ENCODE measurements at regions not wholly inside any gene's neighbourhood (a gene's known extent, or its start where the extent isn't known, plus 50 kb on each side); places are given as distances from the start of the nearest gene placed in this dataset.

DNA sequence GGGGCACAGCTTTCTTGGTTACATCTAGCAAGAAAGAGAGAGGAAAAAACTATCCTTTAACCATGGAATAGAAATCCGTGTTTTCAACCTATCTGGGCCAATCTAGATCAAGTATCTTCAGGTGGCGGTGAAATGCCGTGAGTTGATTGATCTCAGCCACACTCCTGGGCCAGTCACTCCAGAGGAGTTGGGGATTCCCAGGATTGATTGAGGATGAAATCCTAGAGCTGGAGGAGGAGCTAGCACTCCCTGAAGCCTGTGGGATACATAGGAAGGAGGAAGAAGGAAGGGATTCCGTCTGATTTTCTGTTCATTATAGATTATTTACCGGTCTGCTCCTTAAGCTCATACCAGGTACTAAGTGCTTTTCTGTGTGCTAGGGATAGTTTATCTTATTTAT lies 106.3 kb upstream of the ARID2 start:
- Mint-ChIP-seq H3K27me3 (peaks cover 23% of the 10 kb centered on the region), H3K4me3 (no peak overlapping the region), H3K36me3 (no peaks in the 10 kb centered on the region), H3K27ac (no peak overlapping the region), H3K9me3 (peaks cover 2% of the 10 kb centered on the region), H3K4me1 (no peaks in the 10 kb centered on the region)
- ATAC-seq, result no peak

DNA sequence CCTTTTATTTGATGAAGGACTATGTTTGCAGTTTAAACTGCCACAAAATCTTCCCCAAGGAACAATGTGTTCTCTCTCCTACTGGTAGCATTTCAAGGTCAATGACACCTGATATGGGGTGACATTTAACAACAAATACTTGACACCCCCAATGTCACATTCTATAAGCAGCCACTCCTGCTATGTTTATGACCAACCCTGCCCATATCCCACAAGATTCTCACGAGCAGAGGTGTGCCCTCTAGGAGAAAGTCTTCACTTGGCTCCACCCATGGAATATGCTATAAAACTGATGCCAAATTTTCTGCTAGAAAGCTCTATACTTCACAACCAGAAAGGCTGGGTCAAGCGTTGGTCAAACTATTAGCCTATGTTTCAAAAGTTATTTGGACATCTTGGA lies 105.6 kb upstream of the ARID2 start:
- Mint-ChIP-seq H3K36me3 (no peaks in the 10 kb centered on the region), H3K9me3 (peaks cover 2% of the 10 kb centered on the region), H3K27ac (no peak overlapping the region), H3K27me3 (peaks cover 23% of the 10 kb centered on the region), H3K4me3 (no peak overlapping the region), H3K4me1 (no peaks in the 10 kb centered on the region)
- ATAC-seq, result no peak

GRCh38 chr12:45626965-45627364 lies 102.5 kb upstream of the ARID2 start:
- Mint-ChIP-seq H3K9me3 (peaks cover 2% of the 10 kb centered on the region), H3K27ac (no peak overlapping the region), H3K4me1 (no peaks in the 10 kb centered on the region), H3K4me3 (no peak overlapping the region), H3K36me3 (no peaks in the 10 kb centered on the region), H3K27me3 (peaks cover 16% of the 10 kb centered on the region)
- ATAC-seq, result no peak

DNA sequence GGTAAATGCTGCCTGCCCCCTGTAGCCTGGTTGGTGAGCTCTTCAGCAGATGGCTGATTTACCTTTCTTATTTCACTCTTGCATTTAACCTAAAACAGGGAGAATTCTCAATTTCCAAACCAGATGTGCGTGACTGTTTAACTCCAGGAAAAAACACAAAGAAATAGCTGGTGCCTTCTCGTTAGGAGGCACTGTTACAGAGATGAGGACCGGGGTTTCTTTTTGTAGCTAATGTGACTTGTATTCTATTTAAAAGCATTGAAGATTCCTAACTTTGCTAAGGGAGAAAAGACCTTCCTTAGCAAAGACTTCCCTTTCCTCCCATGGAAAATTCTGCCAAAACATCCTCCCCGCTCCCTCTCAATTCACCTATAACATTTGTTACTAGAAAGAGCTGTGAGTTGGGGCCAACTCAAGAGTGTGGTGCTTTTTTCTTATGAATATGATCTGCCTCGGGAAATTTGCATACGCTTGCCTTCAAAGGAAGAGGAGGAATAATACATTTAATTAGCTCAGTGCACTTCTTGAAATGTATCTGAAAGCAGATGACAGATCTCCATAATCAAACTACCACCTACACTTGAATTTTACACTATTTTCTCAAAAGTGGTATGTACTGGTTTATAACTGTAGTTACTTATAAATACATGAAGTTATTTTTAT lies 102.0 kb upstream of the ARID2 start:
- H3K4me1 Mint-ChIP-seq, result no peaks in the 10 kb centered on the region
- no peak overlapping the region for H3K27ac Mint-ChIP-seq
- no peak for ATAC-seq
- H3K9me3 Mint-ChIP-seq, result no peaks in the 10 kb centered on the region
- H3K36me3 Mint-ChIP-seq, result no peaks in the 10 kb centered on the region
- H3K27me3 Mint-ChIP-seq, result peaks cover 10% of the 10 kb centered on the region
- H3K4me3 Mint-ChIP-seq, result no peak overlapping the region

DNA sequence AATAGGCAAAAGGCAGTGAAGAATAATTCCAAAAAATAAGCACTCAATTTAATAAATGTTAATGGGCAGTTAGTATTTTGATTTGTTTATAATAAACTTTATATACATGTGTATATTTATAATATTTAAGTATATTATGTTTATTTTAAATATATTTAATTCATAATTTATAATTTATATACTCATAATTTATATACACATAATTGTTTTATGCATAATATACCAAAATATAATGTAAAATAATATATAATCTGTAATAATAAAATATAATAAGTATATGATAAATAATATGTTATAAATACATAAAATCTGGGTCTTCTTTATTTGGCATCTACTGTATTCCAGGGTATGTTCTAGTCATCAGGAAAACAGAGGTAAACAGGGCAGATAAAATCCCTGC lies 100.2 kb upstream of the ARID2 start:
- Mint-ChIP-seq H3K4me3 (no peak overlapping the region), H3K4me1 (peaks cover 11% of the 10 kb centered on the region), H3K27me3 (no peaks in the 10 kb centered on the region), H3K36me3 (no peaks in the 10 kb centered on the region), H3K27ac (no peak overlapping the region), H3K9me3 (no peaks in the 10 kb centered on the region)
- ATAC-seq, result no peak

GRCh38 chr12:45633733-45634132 lies 95.8 kb upstream of the ARID2 start:
- no peak for ATAC-seq
- no peaks in the 10 kb centered on the region for H3K36me3 Mint-ChIP-seq
- H3K9me3 Mint-ChIP-seq, result no peaks in the 10 kb centered on the region
- H3K4me3 Mint-ChIP-seq, result no peak overlapping the region
- H3K27ac Mint-ChIP-seq, result no peak overlapping the region
- no peaks in the 10 kb centered on the region for H3K27me3 Mint-ChIP-seq
- peaks cover 20% of the 10 kb centered on the region for H3K4me1 Mint-ChIP-seq

- peaks cover 20% of the 10 kb centered on the region for H3K4me1 Mint-ChIP-seq
These were observed 95.1 kb upstream of the ARID2 start for GRCh38 chr12:45634273-45634917.

GRCh38 chr12:45637242-45637641 lies 92.3 kb upstream of the ARID2 start:
- Mint-ChIP-seq H3K4me3 (no peak overlapping the region), H3K9me3 (no peaks in the 10 kb centered on the region), H3K4me1 (peaks cover 20% of the 10 kb centered on the region), H3K27ac (no peak overlapping the region), H3K27me3 (no peaks in the 10 kb centered on the region), H3K36me3 (no peaks in the 10 kb centered on the region)
- no peak for ATAC-seq

More at GRCh38 chr12:45634273-45634917, 95.1 kb upstream of the ARID2 start:
- no peaks in the 10 kb centered on the region for H3K36me3 Mint-ChIP-seq
- no peaks in the 10 kb centered on the region for H3K9me3 Mint-ChIP-seq
- no peak overlapping the region for H3K4me3 Mint-ChIP-seq
- H3K27me3 Mint-ChIP-seq, result no peaks in the 10 kb centered on the region
- no peak overlapping the region for H3K27ac Mint-ChIP-seq
- peak; percentile 67 for ATAC-seq

- ATAC-seq, result no peak
- H3K27me3 Mint-ChIP-seq, result no peaks in the 10 kb centered on the region
- H3K27ac Mint-ChIP-seq, result no peak overlapping the region
- H3K9me3 Mint-ChIP-seq, result no peaks in the 10 kb centered on the region
- peaks cover 20% of the 10 kb centered on the region for H3K4me1 Mint-ChIP-seq
- no peaks in the 10 kb centered on the region for H3K36me3 Mint-ChIP-seq
- no peak overlapping the region for H3K4me3 Mint-ChIP-seq
These were observed 91.8 kb upstream of the ARID2 start for GRCh38 chr12:45637706-45638105.

GRCh38 chr12:45638386-45638785 lies 91.1 kb upstream of the ARID2 start:
- Mint-ChIP-seq H3K9me3 (no peaks in the 10 kb centered on the region), H3K4me1 (peaks cover 17% of the 10 kb centered on the region), H3K4me3 (no peak overlapping the region), H3K27ac (no peak overlapping the region), H3K27me3 (no peaks in the 10 kb centered on the region), H3K36me3 (no peaks in the 10 kb centered on the region)
- ATAC-seq, result no peak

DNA sequence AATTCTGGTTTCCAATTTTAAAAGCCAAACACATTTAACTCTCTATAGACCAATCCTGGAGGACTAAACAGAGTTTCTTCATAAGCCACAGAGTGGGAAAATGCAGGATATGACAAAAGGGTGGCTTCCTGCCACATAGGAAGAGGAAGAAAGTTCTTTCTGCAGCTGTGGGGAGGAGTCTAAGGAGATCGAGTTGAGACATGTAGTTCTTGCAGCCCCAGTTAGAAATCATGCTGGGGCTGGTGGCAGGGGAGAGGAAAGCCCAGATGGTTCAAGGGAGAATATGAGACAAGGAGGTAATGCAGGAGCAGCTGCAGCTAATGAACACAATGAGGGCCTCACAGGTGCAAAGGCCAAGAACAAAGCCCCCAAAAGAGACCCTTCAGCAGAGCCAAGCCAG lies 85.0 kb upstream of the ARID2 start:
- no peak overlapping the region for H3K4me3 Mint-ChIP-seq
- no peaks in the 10 kb centered on the region for H3K9me3 Mint-ChIP-seq
- H3K27me3 Mint-ChIP-seq, result peaks cover 4% of the 10 kb centered on the region
- H3K36me3 Mint-ChIP-seq, result no peaks in the 10 kb centered on the region
- ATAC-seq, result no peak
- peaks cover 7% of the 10 kb centered on the region for H3K4me1 Mint-ChIP-seq
- H3K27ac Mint-ChIP-seq, result no peak overlapping the region

DNA sequence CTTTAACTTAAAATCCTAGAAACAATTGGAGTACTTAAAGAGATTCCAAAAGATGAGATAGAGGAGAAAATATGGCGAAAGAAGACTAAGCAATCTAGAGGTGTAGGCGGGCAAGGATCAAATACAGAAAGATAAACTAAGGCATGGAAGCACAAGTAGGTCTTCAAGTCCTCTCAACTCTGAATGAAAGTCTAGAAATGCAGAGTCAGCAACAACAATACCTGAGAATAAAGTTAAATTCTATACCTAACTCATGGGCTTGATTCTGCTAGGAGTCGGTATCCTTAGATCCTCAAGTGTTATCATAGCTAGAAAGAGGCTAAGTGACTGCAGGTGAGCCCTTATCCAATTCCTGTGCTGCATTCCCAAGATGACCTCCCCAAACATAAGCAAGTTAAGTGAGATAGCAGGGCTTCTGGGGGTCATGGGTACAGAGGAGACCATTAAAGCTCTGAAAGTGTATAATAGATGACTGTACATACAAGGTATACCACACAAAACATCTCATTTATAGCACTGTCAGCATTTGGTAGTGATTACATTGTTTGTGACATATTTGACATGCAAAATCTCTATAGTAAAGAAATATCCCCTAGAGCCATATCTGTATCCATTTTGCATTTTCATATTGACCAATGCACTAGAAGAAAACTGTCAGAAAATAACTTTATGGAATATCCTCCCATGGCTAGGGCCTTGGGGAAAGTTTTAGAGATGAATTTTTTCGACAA lies 82.5 kb upstream of the ARID2 start:
- Mint-ChIP-seq H3K36me3 (no peaks in the 10 kb centered on the region), H3K4me3 (no peak overlapping the region), H3K4me1 (peaks cover 7% of the 10 kb centered on the region), H3K27me3 (peaks cover 18% of the 10 kb centered on the region), H3K27ac (no peak overlapping the region), H3K9me3 (no peaks in the 10 kb centered on the region)
- ATAC-seq, result no peak

GRCh38 chr12:45648070-45648469 lies 81.4 kb upstream of the ARID2 start:
- H3K27ac Mint-ChIP-seq, result no peak overlapping the region
- no peak for ATAC-seq
- H3K9me3 Mint-ChIP-seq, result no peaks in the 10 kb centered on the region
- H3K27me3 Mint-ChIP-seq, result peaks cover 18% of the 10 kb centered on the region
- no peak overlapping the region for H3K4me3 Mint-ChIP-seq
- peaks cover 7% of the 10 kb centered on the region for H3K4me1 Mint-ChIP-seq
- no peaks in the 10 kb centered on the region for H3K36me3 Mint-ChIP-seq

GRCh38 chr12:45651029-45651428 lies 78.5 kb upstream of the ARID2 start:
- no peak for ATAC-seq
- H3K4me3 Mint-ChIP-seq, result no peak overlapping the region
- no peaks in the 10 kb centered on the region for H3K9me3 Mint-ChIP-seq
- no peak overlapping the region for H3K27ac Mint-ChIP-seq
- no peaks in the 10 kb centered on the region for H3K4me1 Mint-ChIP-seq
- no peaks in the 10 kb centered on the region for H3K36me3 Mint-ChIP-seq
- H3K27me3 Mint-ChIP-seq, result peaks cover 24% of the 10 kb centered on the region

DNA sequence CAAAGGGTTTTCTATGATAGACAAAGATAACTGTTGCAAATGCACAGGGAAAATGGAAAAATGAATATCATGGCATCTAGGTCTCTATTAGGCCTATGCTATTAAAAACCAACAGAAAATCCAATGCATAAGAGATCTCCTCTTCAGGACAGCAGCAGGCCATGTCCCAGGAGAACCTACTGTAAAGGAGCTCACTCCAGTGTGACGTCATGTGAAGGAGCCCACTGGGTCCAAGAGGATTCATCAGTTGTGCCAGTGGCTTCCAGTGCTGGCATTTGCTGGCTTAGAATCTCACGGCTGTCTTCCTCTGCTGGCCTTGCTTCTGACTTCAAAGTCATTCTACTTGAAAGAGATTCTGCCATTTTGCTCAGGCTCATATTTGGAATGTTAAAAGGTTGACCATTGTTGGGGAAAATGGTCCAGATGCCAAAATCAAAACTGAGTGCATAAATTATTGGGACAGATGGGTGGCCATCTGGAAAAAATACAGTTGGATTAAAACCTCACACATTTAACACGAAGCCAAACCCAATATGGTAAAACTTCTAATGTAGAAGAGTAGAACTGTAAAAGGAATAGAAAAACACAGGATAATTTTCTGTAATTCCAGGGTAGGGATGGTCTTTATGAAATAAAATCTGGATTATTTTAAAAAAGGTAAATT lies 75.4 kb upstream of the ARID2 start:
- Mint-ChIP-seq H3K4me1 (no peaks in the 10 kb centered on the region), H3K27ac (no peak overlapping the region), H3K36me3 (no peaks in the 10 kb centered on the region), H3K4me3 (no peak overlapping the region), H3K27me3 (peaks cover 41% of the 10 kb centered on the region), H3K9me3 (no peaks in the 10 kb centered on the region)
- ATAC-seq, result no peak
